ELF-1 (cell line): ENCODE measurements at regions not wholly inside any gene's neighbourhood (a gene's known extent, or its start where the extent isn't known, plus 50 kb on each side); places are given as distances from the start of the nearest gene placed in this dataset.

Experiments used
- DNase-seq: peaks from one replicate; pipeline ENCODE4 v3.0.0-alpha.2; 2016; ENCODE audit warnings: low read depth, low spot score

DNA sequence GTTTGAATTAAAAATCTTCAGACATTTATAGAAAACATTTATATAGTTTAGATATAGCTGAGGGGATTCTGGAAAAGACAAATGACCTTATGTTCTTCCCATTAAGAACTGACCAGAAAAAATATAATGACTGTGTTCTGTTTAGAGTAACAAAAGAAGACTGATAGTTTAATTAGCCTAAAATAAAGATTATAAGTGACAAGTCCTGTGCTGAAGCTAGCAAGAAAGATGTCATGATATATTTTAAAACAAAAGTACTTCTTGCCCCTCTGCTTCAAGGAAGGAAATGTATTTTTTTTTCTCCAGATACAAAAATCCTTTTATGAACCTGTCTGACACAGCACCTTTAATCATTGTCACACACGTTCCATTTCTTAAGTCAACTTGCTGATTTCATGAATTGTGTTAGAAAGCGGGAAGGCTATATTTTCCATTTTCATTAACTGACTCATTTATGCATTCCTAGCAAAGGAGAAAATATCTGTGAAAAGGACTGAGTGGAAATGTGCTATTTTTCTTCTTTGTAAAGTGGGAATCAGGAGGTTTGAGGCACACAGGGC is 690.7 kb upstream of the GOT2 start:
- DNase-seq: no peak

DNA sequence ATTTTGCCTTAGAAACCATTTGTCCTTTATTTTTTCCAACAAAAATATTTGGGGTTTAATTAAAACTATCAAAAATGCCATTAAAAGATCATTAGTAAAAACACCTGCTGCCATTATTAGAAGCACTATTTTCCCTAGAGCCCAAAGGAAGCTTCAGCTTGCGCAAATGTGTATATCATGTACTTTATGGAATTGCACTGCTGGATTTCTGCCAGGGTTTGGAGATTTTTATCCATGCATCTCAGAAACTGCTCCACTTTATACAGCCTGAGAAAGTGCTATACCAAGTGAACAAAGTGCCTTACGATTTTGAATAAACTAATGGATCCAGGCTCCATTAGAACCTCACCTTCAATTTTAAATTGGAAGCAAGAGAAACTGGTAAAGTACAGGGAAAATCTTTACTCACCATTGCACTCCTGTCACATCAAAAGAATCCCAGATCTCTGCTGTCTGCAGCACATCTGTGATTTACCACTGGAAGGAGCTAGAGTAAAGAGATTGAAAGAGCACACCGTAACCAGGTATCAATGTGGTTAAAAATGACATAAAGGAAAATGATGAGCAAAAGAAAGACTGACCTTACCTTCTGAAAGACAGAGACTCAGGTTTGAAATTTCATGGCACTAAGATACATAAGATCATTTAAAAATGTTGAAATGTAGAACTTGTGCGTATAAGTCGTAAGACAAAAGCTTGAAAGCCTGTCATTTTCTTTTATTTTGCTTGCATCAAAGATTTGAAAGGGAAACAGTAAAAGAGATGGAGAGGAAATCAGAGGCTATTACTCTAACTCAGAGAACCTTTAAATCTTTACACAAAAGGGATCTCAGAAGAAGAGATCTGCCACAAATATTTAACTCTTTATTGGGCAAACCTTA is 678.1 kb upstream of the GOT2 start:
- no peak for DNase-seq

DNA sequence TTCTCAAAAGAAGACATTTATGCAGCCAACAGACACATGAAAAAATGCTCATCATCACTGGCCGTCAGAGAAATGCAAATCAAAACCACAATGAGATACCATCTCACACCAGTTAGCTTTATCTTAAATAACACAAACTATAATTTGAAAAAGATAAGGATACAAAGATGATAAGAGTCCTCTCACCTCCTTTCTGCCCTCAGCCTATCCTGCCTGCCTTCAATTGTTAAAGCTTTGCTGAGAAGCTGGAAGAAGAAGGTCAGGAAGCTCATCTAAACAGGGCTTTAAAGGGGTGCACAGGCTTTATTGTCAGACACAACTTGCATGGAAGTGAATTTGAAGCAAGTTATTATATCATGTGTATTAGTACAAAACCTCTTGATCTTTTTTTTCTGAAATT is 676.3 kb upstream of the GOT2 start:
- DNase-seq: no peak

DNA sequence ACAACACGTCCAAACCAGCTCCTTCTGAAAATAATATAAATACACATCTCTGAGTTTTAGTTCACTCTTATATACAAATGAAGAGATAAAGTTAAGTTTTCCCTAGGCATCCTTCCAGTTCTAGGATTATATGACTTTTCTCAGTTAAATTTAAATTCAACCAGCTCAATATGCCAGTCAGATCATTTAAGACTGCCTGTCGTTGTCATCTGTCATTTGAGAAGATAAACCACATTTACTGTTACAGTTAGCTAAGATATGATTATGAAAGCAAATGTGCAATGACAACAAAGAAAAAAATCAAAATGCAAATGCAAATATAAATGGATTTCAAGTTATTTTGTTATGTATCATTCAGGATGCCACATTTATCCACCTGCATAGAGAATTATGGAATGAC is 671.7 kb upstream of the GOT2 start:
- no peak for DNase-seq

DNA sequence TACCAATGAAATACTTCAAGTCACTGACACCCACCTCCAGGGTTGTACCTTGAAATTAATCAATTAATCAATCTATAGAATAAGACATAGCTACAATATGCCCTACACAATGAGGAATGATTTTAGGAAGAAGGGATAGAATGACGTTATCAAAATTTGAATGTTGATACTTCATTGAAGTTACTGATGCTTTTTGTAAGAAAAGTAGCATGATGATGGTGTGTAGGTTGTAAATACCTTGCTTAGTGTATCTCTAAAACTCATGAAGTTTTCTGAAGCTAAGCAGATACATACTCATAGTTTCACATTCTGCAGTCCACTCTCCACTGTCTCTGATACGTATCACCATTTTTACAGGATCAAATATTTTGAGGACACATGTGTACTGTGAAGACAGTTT is 670.4 kb upstream of the GOT2 start:
- DNase-seq: no peak

DNA sequence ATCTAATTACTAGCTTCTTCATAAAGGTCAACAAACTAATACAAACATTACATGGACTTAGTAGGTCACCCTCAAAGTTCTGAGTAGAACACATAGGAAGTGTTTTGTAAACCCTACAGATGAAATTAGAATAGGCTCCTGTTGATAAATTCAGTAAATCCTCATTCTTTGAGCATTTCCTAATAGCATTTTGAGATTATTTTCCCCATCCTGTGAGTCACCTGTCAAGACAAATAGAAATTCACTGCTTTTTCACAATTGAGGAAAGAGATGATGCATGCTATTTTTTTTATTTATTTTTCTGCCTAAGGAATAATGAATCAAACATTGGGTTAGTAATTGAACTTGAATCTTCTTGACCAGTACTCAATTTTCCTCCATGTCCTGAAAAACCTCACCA is 666.7 kb upstream of the GOT2 start:
- no peak for DNase-seq

DNA sequence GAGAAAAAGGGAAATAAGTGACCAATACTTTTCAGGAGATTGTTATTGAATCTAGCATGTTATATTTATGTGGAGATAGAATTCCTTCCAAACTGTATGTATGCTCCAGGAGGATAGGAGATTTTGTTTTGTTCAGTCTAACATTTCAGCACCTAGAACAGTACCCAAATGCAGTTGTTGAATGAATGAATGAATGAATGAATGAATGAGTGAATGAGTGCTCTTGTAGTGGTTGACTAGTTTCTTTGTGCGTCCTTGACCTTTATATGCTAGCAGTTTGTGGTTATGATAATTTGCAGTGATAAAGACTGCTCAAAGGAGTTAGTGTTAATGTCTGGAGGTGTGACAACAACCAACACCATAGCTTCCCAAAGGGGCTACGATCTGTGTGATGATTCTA is 663.5 kb upstream of the GOT2 start:
- DNase-seq: no peak

DNA sequence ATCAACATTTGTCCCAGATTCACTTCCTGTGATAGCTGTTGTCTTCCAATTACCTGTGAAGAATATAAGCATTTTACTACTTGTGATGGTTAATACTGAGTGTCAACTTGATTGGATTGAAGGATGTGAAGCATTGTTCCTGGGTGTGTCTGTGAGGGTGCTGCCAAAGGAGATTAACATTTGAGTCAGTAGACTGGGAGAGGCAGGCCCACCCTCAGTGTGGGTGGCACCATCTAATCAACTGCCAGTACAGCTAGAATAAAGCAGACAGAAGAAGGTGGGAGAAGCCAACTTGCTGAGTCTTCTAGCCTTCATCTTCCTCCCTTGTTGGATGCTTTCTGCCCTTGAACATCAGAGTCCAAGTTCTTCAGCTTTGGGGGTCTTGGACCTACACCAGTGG is 660.4 kb upstream of the GOT2 start:
- no peak for DNase-seq

DNA sequence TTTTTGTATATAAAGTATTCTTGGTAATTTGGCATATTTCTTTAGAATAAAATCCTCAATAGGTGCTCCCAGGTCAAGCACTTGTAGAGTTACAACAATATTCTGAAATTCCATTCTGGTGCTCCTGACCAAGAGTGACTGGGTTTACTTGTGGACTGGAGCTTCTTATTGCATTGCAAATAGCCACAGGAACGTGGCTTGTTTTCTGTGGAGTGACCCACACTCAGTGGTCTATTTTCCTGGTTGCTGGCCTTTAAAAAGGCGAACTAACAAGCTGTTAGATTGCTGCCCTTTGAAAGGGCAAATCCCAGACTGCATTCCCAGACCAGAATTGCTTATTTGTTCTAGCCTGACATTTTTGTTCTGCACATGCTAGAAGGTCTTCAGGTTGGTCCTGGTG is 658.8 kb upstream of the GOT2 start:
- DNase-seq: no peak

DNA sequence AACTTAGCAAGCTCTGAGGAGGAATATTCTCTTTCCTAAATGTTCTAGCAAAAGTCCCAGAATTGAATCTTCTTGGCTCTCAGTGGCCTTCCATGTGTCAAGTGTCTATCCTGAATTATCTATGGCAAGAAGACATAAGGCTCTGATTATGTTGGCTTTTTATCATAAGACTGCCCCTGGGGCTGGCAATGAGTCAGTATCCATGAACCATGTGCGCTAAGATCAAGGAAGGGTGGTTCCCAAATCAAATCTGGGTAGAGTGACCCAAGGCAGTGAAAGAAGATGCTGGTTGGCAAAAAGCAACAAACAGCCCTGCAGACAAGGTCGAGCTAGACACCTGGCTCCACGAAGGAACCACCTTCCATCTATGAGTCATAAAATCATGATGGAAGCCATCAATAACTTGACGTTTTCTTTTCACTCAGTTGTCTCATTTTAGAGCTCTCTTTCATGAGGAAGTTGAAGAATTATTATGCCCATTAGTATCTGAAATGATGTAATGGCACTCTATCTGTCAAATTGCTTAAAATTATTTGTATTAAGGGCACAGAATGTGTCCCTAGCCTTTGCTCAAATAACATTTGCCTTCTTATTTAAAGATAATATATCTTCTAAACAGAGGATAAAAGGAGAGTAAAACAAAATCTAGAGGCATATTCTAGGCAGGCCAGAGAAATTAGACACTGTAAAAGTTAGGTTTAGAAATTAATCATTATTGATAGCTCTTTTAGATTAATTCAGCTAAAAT is 657.7 kb upstream of the GOT2 start:
- no peak for DNase-seq

DNA sequence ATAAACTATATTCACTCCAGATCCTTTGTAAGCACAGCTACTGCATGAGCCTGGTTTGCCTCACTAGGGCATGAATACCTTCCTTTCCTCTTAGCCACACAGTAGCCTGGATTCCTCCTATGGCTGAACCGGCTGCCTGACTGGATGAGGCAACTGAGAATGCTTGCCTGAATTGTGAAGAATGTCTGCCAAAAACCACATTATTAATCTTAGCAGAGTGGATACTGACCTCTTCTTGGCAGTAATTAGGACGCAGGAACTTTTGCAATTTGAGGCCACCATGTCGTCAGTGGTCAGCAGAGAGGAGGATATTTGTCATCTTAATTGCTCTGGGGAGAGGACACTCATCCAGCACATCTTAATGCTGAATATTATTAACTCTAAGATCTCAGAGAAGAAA is 651.8 kb upstream of the GOT2 start:
- no peak for DNase-seq

DNA sequence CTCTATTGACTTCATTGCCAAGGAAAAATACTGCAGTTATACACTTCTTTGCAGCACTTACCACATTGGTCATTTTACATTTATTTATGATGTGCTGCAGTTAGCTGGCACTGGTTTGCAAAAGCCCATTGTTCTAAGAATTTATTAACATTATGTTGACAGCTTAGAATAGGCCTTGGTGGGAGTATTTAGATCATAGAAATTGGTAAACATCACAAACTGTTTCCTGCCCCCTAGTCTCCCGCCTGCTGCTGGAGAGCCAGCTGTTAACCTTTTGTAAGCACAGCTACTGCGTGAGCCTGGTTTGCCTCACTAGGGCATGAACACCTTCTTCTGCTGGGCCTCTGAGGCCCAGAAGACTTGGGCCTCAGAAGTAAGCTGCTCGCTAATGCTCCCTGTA is 651.4 kb upstream of the GOT2 start:
- no peak for DNase-seq

DNA sequence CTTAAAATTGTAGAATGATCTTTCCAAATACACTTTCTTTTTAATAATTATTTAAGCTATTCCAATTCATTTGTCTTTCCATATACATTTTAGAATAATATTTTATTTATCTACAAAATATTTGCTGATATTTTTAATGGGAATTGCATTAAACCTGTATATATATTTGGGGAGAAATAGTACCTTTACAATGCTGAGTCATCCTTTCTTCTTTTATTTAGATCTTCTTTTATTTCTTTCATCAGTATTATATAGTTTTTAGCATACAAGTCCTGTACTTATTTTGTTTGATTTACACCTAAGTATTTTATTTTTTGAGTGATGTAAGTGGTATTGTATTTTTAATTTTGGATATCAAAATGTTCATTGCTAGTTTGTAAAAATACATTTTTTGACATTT is 639.5 kb upstream of the GOT2 start:
- no peak for DNase-seq

DNA sequence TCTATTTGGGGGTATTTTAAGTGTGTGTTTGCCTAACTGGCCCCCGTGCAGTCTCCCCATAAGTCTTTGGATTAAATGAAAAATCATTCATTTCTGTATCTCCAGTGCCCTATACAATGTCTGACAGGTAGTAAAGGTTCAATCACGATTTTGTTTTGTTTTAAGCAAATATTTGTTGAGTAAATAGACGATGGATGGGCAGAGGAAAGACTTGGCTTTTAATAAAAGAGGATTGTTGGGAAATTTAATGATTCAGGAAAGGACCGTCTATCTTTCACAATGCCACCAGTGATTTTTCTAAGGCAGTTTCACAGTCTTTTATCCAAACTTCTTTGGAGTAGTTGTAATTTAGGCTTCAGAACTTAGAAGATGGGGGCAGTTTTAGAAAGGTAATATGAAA is 636.6 kb upstream of the GOT2 start:
- DNase-seq: no peak

DNA sequence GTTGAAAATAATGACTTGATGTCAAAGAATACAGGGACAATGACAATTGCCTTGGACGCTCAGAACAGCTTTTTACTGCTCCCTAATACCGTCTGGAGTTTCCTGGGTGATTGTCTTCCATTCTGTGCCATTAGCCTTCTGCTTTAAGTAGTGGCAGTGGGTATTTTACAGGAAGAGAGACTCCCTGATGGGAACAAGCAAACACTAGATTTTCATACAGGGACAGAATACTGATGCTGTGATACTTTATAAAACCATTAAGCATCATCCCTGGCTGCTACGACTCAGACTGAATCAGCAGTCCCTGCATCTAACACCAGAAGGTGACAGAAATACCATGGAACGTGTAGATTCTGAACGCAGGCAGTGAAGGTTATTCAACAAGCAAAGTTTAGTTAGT is 635.4 kb upstream of the GOT2 start:
- DNase-seq: no peak

DNA sequence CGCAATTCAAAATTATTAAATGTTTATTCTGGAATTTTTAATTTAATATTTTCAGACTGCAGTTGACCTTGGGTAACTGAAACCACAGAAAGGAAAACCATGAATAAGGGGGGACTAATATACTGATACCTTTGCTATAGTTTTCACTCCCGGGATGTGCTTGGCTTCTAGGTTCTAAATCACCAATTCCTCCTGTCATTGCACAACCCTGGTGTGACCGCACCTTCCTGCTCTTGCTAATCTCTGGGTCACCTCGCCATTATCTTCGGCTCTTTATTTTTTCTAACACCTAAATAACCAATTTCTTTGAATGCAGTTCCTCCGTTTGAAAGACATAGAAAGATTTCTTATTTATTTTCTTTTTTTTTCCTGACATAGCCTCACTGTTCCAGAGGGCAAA is 634.5 kb upstream of the GOT2 start:
- no peak for DNase-seq

DNA sequence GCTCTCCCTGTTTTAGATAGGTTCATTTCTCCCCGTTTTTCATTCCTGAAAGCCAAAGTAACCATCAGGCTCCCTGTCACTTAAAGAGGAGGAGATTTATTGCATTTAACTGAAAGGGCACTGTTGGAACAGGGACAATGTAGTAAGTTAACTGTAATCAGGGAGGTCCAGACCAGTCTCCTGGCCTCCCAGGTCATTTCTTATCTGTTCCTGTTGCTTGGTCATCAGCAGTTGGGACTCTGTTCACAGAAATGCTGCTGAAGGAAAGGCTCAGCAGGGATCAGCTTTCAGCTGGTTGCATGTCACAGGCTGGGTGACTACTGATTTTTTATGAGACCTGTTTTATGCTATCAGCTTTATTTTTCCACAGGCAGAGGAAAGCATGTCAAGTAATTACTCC is 622.6 kb upstream of the GOT2 start:
- peak; percentile 40 for DNase-seq

DNA sequence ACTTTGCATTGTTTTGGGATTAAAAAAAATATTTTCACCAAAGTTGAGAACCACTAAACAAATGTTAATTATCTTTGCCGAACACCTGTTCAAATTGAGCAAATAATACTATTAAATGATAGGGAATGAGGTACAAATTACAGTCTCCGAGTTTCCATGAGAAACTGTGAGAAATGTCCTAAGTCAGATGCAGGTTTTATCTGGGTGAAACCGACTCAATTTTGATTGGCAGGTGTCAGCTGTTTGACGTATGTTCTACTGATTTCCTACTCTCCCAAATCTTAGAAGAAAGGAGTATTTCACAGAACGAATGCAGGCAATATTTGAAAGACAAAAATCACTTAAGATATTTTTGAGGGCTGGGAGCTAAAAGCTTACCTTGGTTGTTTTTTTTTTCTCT is 622.0 kb upstream of the GOT2 start:
- DNase-seq: no peak

DNA sequence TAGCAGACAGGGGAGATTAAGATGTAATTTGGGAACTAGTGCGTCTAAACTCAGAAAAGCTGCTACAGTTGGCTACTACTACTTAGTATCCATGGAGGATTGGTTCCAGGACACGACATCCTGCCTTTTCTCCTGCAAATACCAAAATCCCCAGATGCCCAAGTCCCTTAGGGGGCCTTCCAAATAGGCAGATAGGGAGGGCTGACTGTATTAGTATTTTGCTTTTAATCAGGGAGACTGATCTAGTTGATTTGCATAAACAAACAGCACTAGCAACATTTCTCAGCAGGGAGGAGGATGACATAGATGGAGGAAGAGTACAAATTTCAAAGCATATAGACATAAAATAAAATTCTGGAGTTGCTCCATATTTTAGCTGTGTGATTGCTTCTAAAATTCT is 621.6 kb upstream of the GOT2 start:
- DNase-seq: no peak

DNA sequence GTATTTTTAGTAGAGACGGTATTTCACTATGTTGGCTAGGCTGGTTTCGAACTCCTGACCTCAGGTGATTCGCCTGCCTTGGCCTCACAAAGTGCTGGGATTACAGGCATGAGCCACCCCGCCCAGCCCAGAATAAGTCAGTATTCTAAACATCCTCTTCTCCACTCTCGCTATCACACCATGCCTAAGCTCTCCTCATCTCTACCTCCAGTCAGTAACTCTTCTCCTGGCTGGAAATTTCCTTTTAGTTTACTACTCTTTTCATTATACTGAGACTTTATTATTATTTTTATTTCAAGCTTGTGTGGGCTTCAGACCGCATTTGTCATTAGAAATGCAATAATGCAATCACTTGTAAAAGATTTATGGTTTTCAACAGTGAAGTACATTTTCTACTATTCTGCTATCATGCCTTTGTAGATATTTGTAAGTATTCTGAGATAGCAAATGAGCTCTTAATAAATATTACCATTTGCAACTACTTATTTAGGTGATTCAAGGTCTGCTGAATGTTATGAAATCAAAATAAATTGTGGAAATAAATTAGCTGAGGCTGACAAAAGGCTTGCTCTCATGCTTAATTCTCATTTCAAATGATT is 617.3 kb upstream of the GOT2 start:
- no peak for DNase-seq

DNA sequence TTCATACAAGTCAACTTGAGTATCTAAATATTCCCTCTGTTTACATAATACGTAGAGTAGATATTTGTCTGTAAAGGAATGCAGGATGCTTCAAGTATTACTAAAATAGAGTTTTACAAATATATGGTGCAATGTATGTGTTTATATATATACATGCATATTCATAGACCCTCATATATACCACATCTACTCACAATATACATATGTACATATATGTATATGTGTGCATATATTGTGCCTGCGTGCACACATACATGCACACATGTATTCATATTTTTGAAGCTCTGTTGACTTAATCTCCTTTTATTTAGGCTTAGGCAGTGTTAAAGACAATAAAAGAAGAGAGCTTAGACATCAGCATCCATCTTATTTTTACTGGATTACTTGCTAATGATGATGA is 616.6 kb upstream of the GOT2 start:
- DNase-seq: no peak

DNA sequence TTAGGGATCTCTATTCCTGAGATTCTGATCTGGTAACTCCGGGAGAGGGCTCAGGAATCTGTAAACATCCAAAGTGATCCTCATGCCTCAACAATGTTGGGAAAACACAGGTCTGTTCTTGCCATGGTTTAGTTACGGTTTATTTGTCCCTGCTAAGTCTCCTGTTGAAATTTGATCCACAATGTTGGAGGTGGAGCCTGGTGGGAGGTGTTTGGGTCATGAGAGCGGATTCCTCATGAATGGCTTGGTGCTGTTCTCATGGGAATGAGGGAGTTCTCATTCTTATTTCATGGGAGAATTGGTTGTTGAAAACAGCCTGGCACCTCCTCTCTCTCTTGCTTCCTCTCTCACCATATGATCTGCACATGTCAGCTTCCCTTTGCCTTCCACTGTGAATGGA is 608.6 kb upstream of the GOT2 start:
- peak; percentile 49 for DNase-seq

DNA sequence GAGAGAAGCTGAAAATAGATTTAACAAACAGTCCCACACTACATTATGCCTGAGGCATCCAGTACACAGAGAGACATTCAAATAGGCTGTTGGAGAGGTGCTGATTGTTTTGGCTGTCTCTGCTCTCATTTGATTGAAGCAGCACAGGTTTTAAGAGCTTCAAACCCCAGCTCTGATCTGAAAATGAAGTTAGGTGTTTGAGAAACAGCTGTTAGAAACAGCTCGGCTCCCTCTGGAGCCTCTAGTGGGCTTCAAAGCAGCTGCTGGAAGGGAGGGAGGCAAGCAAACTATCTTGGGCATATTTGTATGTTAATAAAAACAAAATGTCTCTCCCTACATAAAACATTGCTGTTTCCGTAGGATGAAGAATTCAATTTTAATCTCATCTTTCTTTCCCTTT is 607.3 kb upstream of the GOT2 start:
- peak; percentile 27 for DNase-seq
